Neural cell (in vitro differentiated cells): ENCODE measurements at regions not wholly inside any gene's neighbourhood (a gene's known extent, or its start where the extent isn't known, plus 50 kb on each side); places are given as distances from the start of the nearest gene placed in this dataset.

Source experiments
- H2AFZ ChIP-seq: fragments of 200-600, 300-800 bp; sonication (generic), shearing (Covaris generic); 2 replicates; pipeline ENCODE4 v1.6.0; 2014; ENCODE audit warnings: low read depth, mild to moderate bottlenecking, antibody characterized with exemption, low read length, moderate library complexity
- H3F3A ChIP-seq: fragments of 200-600 bp; shearing (Covaris generic); 2 replicates; pipeline ENCODE4 v1.6.1; 2016; ENCODE audit warnings: mild to moderate bottlenecking, moderate library complexity, mixed read lengths, antibody characterized with exemption, low read length; ENCODE audit not compliant: insufficient read depth, poor library complexity, severe bottlenecking
- H3K27ac ChIP-seq: fragments of 200-600, 300-800 bp; sonication (generic), shearing (Covaris generic); 2 replicates; pipeline ENCODE4 v1.5.1; 2014; ENCODE audit warnings: mild to moderate bottlenecking, low read length, moderate library complexity
- H3K27me3 ChIP-seq: fragments of 300-800, 200-600 bp; sonication (generic), shearing (Covaris generic); 2 replicates; pipeline ENCODE4 v1.6.0; 2014; ENCODE audit warnings: mild to moderate bottlenecking, low read depth, low read length, moderate library complexity; ENCODE audit not compliant: insufficient read depth
- H3K36me3 ChIP-seq: fragments of 300-800, 200-600 bp; sonication (generic), shearing (Covaris generic); 2 replicates; pipeline ENCODE4 v1.5.1; 2014; ENCODE audit warnings: mild to moderate bottlenecking, antibody characterized with exemption, low read length, moderate library complexity; ENCODE audit not compliant: insufficient read depth
- H3K4me2 ChIP-seq: fragments of 300-800, 200-600 bp; sonication (generic), shearing (Covaris generic); 2 replicates; pipeline ENCODE4 v1.6.0; 2014; ENCODE audit warnings: mild to moderate bottlenecking, low read length
- H3K4me3 ChIP-seq: fragments of 300-800, 200-600 bp; sonication (generic), shearing (Covaris generic); 2 replicates; pipeline ENCODE4 v1.5.1; 2014; ENCODE audit warnings: mild to moderate bottlenecking, low read length, moderate library complexity
- H3K79me2 ChIP-seq: fragments of 200-600 bp; shearing (Covaris generic); replicated peaks from 2 replicates; pipeline ENCODE4 v1.6.0; 2014; ENCODE audit warnings: mild to moderate bottlenecking, low read length, moderate library complexity; ENCODE audit not compliant: insufficient read depth
- H3K9ac ChIP-seq: fragments of 300-800, 200-600 bp; sonication (generic), shearing (Covaris generic); 2 replicates; pipeline ENCODE4 v1.6.1; 2016; ENCODE audit warnings: mild to moderate bottlenecking, low read length, mixed read lengths
- H3K9me2 ChIP-seq: fragments of 200-600 bp; shearing (Covaris generic); 2 replicates; pipeline ENCODE4 v1.6.1; 2016; ENCODE audit warnings: mild to moderate bottlenecking, low read length, mixed read lengths; ENCODE audit not compliant: insufficient read depth
- H3K9me3 ChIP-seq: fragments of 200-600, 300-800 bp; sonication (generic), shearing (Covaris generic); 2 replicates; pipeline ENCODE4 v1.6.1; 2016; ENCODE audit warnings: mild to moderate bottlenecking, mixed run types, low read length, moderate library complexity, mixed read lengths
- H4K20me1 ChIP-seq: fragments of 200-600 bp; shearing (Covaris generic); 2 replicates; pipeline ENCODE4 v1.6.1; 2016; ENCODE audit warnings: mild to moderate bottlenecking, mixed run types; ENCODE audit not compliant: insufficient read depth
- CTCF ChIP-seq: fragments of 450-650 bp; IDR thresholded peaks from 2 replicates; pipeline ENCODE4 v1.5.1; 2014; ENCODE audit warnings: antibody characterized with exemption, mild to moderate bottlenecking, moderate library complexity; ENCODE audit not compliant: poor library complexity, severe bottlenecking
- EP300 ChIP-seq: fragments of 450-650 bp; conservative IDR thresholded peaks from 2 replicates; pipeline ENCODE4 v1.6.1; 2014; ENCODE audit warnings: antibody characterized with exemption, mild to moderate bottlenecking, moderate library complexity; ENCODE audit not compliant: poor library complexity, severe bottlenecking
- EZH2 ChIP-seq: fragments of 200-600, 300-800 bp; shearing (Covaris generic), sonication (generic); IDR thresholded peaks from 2 replicates; pipeline ENCODE4 v1.6.1; 2014; ENCODE audit warnings: antibody characterized with exemption, low read length, borderline replicate concordance, mild to moderate bottlenecking; ENCODE audit not compliant: insufficient read depth, poor library complexity, severe bottlenecking
- MXI1 ChIP-seq: fragments of 450-650 bp; conservative IDR thresholded peaks from 2 replicates; pipeline ENCODE4 v1.6.1; 2014; ENCODE audit warnings: antibody characterized with exemption, mild to moderate bottlenecking; ENCODE audit not compliant: poor library complexity, severe bottlenecking
- POLR2AphosphoS5 ChIP-seq: IDR thresholded peaks from 2 replicates; pipeline ENCODE4 v1.6.1; 2012
- RAD21 ChIP-seq: fragments of 450-650 bp; conservative IDR thresholded peaks from 2 replicates; pipeline ENCODE4 v1.6.1; 2014; ENCODE audit warnings: antibody characterized with exemption, mild to moderate bottlenecking, moderate library complexity
- REST ChIP-seq: IDR thresholded peaks from 2 replicates; pipeline ENCODE4 v1.6.1; 2012; ENCODE audit warnings: borderline replicate concordance
- SMC3 ChIP-seq: fragments of 450-650 bp; conservative IDR thresholded peaks from 2 replicates; pipeline ENCODE4 v1.6.1; 2014; ENCODE audit warnings: antibody characterized with exemption, mild to moderate bottlenecking, moderate library complexity; ENCODE audit not compliant: poor library complexity
- TAF1 ChIP-seq: IDR thresholded peaks from 2 replicates; pipeline ENCODE4 v1.6.1; 2012; ENCODE audit warnings: low read depth

GRCh38 chr4:31678356-31678755, 958.2 kb downstream of the PCDH7 start:
- H3K27ac ChIP-seq, result no peak overlapping the region
- no peaks in the 10 kb centered on the region for H3K27me3 ChIP-seq
- no peaks in the 10 kb centered on the region for H3K36me3 ChIP-seq
- no peaks in the 10 kb centered on the region for H3F3A ChIP-seq
- H3K9ac ChIP-seq, result no peak overlapping the region
- H3K4me2 ChIP-seq, result no peak overlapping the region
- TF ChIP-seq SMC3 (no peak), MXI1 (no peak), RAD21 (no peak), CTCF (no peak), TAF1 (no peak), EZH2 (no peak), REST (no peak), POLR2AphosphoS5 (no peak), EP300 (no peak)
- no peaks in the 10 kb centered on the region for H3K9me3 ChIP-seq
- H4K20me1 ChIP-seq, result no peaks in the 10 kb centered on the region
- peaks cover 3% of the 10 kb centered on the region for H3K9me2 ChIP-seq
- no peak overlapping the region for H2AFZ ChIP-seq
- no peak overlapping the region for H3K4me3 ChIP-seq
- H3K79me2 ChIP-seq, result no peaks in the 10 kb centered on the region

- peaks cover 3% of the 10 kb centered on the region for H3K9me2 ChIP-seq
- H3K4me2 ChIP-seq, result no peak overlapping the region
- H3K36me3 ChIP-seq, result no peaks in the 10 kb centered on the region
- no peaks in the 10 kb centered on the region for H3K9me3 ChIP-seq
- no peaks in the 10 kb centered on the region for H3K27me3 ChIP-seq
- H2AFZ ChIP-seq, result no peak overlapping the region
- no peaks in the 10 kb centered on the region for H3K79me2 ChIP-seq
- no peak for TF ChIP-seq POLR2AphosphoS5
- no peak for TF ChIP-seq SMC3
- TF ChIP-seq RAD21, result no peak
- TF ChIP-seq MXI1, result no peak
- no peaks in the 10 kb centered on the region for H3F3A ChIP-seq
- H3K4me3 ChIP-seq, result no peak overlapping the region
- no peaks in the 10 kb centered on the region for H4K20me1 ChIP-seq
- H3K27ac ChIP-seq, result no peak overlapping the region
- H3K9ac ChIP-seq, result no peak overlapping the region
Observed at GRCh38 chr4:31682796-31683195, 962.6 kb downstream of the PCDH7 start.

GRCh38 chr4:31687717-31688342, 967.7 kb downstream of the PCDH7 start:
- Histone ChIP-seq H3K4me2 (no peak overlapping the region), H4K20me1 (no peaks in the 10 kb centered on the region), H2AFZ (no peak overlapping the region), H3K36me3 (no peaks in the 10 kb centered on the region), H3K4me3 (no peak overlapping the region), H3K27me3 (no peaks in the 10 kb centered on the region), H3K27ac (no peak overlapping the region), H3K9me3 (no peaks in the 10 kb centered on the region), H3K79me2 (no peaks in the 10 kb centered on the region), H3F3A (no peaks in the 10 kb centered on the region), H3K9ac (no peak overlapping the region), H3K9me2 (no peaks in the 10 kb centered on the region)
- TF ChIP-seq SMC3 (no peak), RAD21 (no peak)
